GM18870 (cell line): ENCODE measurements at regions not wholly inside any gene's neighbourhood (a gene's known extent, or its start where the extent isn't known, plus 50 kb on each side); places are given as distances from the start of the nearest gene placed in this dataset.
"Not testable (repeated sequence)": the region's sequence is repeated elsewhere in the genome, so short reads cannot be mapped to it uniquely, and the experiment has no call there.

Source experiments
- ATAC-seq: cut with Tn5 transposase; IDR thresholded peaks from one replicate; pipeline ENCODE4 v1.9.1; 2021; ENCODE audit warnings: moderate library complexity; ENCODE audit not compliant: unreplicated experiment

GRCh38 chr14:54010981-54011380, 54.4 kb upstream of the BMP4 start:
- ATAC-seq, result no peak

- no peak for ATAC-seq
Observed at GRCh38 chr14:54023027-54023426, 66.4 kb upstream of the BMP4 start.

- ATAC-seq, result no peak
Observed at GRCh38 chr14:54025661-54026060, 69.0 kb upstream of the BMP4 start.

- ATAC-seq, result no peak
Observed at GRCh38 chr14:54026671-54027070, 70.0 kb upstream of the BMP4 start.

GRCh38 chr14:54030996-54031395, 74.4 kb upstream of the BMP4 start:
- not testable (repeated sequence) for ATAC-seq

GRCh38 chr14:54033285-54033684, 76.7 kb upstream of the BMP4 start:
- not testable (repeated sequence) for ATAC-seq

GRCh38 chr14:54038724-54039123, 82.1 kb upstream of the BMP4 start:
- ATAC-seq, result no peak

- no peak for ATAC-seq
Observed at GRCh38 chr14:54039311-54039710, 82.7 kb upstream of the BMP4 start.

- ATAC-seq, result no peak
Observed at GRCh38 chr14:54040846-54041245, 84.2 kb upstream of the BMP4 start.

- no peak for ATAC-seq
Observed at GRCh38 chr14:54046250-54046649, 89.6 kb upstream of the BMP4 start.

GRCh38 chr14:54047645-54048308, 91.2 kb upstream of the BMP4 start:
- no peak for ATAC-seq

GRCh38 chr14:54048311-54048710, 91.7 kb upstream of the BMP4 start:
- no peak for ATAC-seq

GRCh38 chr14:54048736-54049135, 92.1 kb upstream of the BMP4 start:
- no peak for ATAC-seq

- no peak for ATAC-seq
Observed at GRCh38 chr14:54050759-54051158, 94.1 kb upstream of the BMP4 start.

GRCh38 chr14:54052696-54053385, 96.2 kb upstream of the BMP4 start:
- no peak for ATAC-seq

- ATAC-seq, result no peak
Observed at GRCh38 chr14:54053386-54053745, 96.7 kb upstream of the BMP4 start.

- no peak for ATAC-seq
Observed at GRCh38 chr14:54058505-54058904, 101.9 kb upstream of the BMP4 start.

GRCh38 chr14:54083549-54084239, 127.1 kb upstream of the BMP4 start:
- no peak for ATAC-seq

GRCh38 chr14:54085232-54085761, 128.7 kb upstream of the BMP4 start:
- ATAC-seq, result no peak

GRCh38 chr14:54085841-54086240, 129.2 kb upstream of the BMP4 start:
- no peak for ATAC-seq

- no peak for ATAC-seq
Observed at GRCh38 chr14:54086767-54087166, 130.1 kb upstream of the BMP4 start.

GRCh38 chr14:54087376-54087775, 130.8 kb upstream of the BMP4 start:
- ATAC-seq, result no peak
